HuH-7.5 (cell line): ENCODE measurements at regions not wholly inside any gene's neighbourhood (a gene's known extent, or its start where the extent isn't known, plus 50 kb on each side); places are given as distances from the start of the nearest gene placed in this dataset.
"Not testable (repeated sequence)": the region's sequence is repeated elsewhere in the genome, so short reads cannot be mapped to it uniquely, and the experiment has no call there.

ENCODE experiments used
- DNase-seq: peaks from one replicate; pipeline ENCODE4 v3.0.0; 2011; ENCODE audit warnings: low spot score

DNA sequence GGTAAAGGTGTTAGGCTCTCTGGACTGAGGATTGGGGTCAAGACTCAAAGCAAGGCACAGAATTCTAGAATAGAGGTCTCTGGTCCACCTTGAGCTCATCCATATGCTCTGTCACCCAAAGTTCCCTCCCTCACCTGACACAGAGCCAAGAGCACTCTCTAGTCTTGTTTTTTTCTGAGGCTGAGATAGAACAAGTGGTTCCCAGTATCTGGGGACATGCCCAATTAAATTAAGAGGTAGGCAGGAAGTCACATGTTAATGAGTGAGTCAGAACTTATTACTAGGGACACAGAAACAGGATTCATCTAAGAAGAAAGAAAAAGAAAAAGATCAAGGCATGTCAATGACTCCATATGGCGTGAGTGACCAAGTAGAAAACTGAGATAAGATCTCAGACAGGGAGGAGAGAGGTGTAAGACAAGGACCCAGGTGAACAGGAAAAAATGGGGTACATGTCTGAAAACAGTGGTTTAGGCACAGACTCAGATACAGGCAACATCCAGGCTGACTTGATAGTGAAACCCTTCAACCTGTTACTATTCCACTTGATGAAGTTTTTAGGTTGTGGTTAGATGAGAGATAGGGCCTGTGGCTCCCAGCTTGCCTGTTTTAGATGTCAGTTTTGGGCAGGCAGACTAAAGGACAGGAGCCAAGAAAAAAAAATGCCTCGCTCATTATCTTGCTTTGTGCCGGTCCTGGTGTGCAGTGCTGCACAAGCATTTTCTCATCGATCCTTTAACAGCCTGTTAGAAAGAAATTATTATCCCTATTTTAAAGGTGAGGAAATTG, 609.9 kb downstream of the CCSER2 start:
- DNase-seq: no peak

DNA sequence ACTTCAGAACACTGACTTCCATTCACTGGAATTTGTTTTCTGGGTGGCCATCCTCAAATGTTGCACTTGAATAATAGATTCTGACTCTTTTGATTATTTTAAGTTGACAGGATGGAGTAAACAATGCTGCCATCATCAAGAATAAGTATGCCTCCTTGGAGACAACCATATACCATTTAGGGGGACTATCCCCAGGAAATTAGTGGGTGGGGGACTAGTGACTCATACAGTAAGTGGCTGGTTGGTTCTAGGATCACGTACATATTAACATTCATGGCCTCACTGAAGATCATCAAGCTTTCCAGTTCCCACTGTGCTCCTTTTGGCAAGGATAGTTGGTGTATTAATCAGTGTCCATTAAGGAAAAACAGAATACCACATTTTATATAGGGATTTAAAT, 615.2 kb downstream of the CCSER2 start:
- no peak for DNase-seq

DNA sequence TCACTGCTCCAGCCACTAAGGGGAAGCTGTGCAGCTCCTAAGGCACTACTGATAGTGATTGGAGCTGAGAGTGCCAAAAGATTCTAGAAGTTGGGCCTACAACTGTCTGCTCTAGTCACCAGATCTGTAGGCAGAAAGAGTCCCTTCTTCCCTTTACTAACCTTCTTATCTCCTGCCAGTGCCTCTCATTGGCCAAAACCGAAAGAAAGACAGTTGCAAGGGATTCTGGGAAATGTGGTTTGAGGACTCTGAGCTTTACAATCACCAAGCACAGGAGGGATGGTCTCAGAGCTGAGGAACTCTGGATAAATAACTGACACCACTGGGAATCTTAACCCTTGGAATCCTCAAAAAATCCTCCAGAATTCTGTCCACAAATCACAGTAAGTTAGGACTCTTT, 615.8 kb downstream of the CCSER2 start:
- DNase-seq: no peak

DNA sequence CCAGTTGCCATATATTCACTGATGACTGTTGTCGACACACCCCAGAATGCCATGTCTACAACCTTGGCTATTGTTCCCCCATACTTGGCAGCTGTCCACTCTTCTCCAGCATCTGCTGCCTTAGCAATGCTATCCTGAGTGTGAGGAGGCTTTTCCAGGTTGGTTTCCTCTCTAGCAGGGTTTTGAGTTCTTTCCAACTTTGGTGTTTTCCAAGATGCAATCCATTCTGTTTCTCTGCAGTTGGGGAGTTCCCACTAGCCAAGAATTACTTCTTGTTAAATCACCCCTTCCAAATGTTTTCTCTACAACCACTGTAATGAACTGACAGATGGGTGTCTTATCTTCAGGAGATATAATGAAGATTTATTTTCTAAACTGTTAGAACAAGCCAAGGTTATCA, 617.4 kb downstream of the CCSER2 start:
- DNase-seq: no peak

DNA sequence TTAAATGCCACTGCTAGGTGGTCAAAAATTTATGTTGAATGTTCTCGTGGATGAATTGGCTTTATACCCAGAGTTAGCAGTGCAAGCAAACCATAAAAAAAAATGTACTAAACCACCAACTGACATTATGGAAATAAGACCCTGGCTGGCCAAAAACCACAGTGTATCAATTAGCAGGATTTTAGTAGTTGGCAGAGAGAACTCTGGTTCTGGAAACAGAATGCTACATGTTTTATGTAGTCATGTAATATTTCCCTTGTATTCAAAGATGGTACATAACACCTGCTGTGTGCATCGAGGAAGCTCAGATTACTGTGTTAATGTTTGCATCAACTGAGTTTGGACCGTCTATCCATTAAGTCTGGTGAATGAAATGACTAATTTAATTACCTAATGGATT, 618.5 kb downstream of the CCSER2 start:
- no peak for DNase-seq

DNA sequence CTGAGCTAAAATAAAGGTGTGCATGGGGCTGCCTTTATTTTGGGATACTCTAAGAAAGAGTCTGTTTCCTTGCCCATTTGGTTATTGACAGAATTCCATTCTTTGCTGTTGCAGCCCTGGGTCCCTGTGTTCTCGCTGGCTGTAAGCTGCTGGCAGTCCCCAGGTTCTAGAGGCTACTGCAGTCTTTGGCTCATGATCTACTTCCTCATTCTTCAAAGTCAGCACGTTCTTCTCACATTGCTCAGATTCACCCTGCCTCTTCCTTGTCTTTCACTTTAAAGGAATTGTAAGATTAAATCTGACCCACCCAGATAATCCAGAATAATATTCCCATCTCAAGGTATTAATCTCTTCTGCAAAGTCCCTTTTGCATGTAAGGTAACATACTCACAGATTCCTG, 620.3 kb downstream of the CCSER2 start:
- DNase-seq: no peak

DNA sequence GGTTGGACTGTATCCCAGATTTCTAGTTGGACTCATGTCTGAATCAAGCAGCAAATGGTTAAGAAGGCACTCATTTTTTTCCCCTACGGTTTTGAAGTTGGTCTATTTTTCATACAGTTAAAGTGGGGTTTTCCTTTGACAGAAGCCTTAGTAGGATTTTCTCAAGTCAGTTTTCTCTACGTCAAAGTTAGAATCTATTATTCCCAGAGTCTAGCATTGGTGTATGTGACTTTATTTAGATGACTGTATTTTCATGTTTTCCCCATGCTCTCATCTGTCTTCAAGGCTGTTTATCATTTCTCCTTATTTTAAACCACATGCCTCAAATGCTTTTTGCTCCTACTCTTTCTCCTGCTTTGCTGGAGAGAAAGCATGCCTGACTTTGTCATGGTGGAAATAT, 623.2 kb downstream of the CCSER2 start:
- DNase-seq: no peak

DNA sequence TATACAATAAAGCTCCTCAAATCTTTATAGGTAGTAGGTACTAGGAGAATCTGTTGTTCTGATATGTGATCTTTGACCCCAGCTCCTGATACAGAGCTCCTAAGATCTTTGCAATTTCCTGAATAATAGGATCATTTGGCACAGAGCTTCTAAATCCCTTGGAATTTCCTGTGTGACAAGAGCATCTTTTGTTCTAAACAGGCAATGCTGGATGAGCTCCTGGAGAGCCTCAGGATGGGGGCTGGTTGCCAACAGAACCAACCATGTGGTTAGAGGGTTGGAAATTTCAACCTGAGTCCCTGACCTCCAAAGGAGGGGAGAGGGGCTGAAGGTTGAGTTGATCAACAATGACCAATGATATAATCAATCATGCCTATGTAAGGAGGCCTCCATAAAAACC, 629.0 kb downstream of the CCSER2 start:
- DNase-seq: no peak

DNA sequence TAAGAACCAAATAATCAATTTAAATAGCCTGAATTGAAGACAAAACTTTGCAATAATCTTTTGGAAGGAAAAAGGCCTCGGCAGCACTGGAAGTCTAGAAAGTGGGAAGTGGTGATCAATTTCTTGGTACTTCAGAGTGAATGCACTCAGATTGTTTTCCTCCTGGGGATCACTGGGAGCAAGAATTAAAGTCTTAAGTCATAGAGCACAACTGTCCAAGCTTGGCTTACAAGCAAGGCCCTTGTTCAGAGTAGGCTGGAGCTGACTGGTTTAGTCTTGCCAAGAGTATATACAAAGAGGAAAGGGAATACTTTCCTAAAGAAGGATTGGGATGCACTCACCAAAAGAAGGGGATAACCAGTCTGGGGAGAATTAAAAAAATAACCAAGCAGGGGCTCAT, 637.1 kb downstream of the CCSER2 start:
- no peak for DNase-seq

DNA sequence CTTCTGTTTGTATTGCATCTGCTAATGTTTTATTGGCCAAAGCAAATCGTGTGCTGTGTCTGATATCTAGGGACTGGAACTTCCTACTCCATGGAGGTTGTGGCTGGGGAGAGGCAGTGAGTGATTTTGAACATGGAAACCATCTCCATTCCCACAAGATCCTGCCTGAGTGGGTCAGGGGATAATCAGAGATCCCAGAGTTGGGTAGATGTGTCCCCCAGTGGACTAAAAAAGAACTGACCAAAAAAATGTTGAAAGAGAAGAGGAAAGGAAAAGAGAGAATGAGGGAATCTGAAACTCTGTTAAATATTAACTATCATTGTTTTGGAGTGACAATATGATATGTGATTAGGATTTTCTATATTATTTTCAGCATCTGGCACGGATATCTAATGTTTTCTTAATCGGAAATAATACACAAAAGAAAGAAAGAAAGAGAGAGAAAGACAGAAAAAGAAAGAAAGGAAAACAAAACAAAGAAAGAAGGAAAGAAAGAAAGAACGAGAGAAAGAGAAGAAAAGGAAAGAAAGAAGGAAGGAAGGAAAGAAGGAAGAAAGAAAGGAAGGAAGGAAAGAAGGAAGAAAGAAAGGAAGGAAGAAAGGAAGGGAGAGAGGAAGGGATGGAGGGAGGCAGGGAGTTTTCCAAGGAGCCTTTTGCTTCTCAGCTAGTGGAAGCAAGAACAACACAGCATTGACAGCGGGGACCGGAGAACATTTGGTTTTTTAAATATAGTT, 638.5 kb downstream of the CCSER2 start:
- DNase-seq: no peak

DNA sequence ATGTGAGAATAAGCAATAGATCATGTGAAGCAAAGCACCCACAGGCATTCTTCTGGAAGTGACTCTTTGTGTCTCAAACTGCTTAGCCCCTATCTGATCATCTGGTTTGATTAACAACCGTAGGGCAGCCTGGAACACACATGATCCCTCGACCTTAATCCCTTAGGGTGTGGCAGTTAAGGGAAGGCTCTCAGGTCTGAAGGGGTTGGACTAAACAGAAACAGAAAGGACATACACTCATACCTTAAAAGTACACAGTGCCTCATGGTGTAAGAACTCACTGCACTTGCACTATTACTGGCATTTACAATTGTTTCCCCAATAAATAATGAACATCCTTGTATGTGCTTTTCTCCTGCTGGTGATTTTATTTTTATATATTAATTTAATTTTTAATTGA, 640.9 kb downstream of the CCSER2 start:
- DNase-seq: not testable (repeated sequence)

DNA sequence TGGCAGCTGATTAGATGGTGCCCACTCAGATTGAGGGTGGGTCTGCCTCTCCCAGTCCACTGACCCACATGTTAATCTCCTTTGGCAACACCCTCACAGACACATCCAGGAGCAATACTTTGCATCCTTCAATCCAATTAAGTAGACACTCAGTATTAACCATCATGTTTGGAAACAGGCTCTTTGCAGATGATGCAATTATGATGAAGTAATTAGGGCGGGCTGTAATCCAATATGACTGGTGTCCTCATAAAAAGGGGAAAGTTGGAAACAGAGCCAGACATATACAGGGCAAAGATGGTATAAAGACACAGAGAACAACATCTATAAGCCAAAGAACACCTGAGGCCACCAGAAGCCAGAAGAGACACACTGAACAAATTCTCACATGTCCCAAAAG, 658.6 kb downstream of the CCSER2 start:
- DNase-seq: no peak

DNA sequence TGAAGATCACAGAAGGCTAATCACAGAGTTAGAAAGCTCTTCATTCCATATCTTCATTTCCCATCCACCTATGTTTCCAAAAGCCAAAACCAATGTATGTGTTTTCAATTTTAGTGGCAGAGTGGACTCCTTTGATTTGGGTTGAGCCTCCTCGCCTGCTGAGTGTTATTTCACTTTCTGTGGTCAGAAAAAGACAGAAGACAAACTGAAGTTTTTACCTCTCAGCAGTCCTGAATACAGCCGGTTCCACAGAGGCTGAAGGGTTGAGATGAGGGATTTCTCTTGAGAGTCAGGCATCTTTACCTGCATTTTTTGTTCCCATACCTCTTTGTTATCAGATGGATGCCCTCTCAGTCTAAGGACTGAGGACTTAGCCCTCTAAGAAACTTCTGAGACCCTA, 659.6 kb downstream of the CCSER2 start:
- DNase-seq: no peak

DNA sequence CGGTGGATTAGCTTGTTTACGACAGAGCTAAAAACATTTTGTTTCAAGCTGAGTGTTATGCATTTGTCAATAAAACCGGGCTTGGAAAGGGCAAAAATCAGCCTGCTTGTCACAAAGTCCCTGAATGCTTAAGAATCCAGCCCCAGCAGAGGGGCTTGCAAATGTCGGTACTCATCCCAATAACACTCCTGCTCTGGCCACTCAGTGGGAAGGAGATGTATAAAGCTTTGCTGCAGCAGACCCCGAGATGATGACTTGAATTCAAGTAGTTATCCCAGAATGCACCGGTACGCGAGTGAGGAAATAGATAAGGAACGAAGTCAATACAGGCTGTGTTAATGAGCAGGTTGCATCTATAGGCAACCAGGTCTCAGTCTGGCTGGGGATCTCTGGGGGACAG, 662.3 kb downstream of the CCSER2 start:
- no peak for DNase-seq

DNA sequence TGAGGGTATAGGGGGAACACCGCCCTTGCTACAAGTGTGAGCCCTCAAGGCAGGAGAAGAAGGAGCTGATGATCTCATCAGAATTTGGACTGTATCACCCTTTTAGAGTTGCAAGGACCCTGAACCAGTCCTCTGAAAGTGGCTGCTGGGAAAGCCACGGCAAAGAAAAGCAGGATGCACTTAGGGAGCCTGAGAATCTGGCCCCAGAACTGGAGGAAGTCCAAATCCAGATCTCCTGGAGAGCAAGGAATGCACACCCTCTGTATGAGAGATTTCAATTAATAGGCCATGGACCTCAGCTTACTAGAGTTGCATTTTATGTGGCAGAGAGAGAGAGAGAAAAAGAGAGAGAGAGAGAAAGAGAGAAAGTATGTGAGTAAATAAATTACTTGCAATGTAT, 662.9 kb downstream of the CCSER2 start:
- DNase-seq: no peak

DNA sequence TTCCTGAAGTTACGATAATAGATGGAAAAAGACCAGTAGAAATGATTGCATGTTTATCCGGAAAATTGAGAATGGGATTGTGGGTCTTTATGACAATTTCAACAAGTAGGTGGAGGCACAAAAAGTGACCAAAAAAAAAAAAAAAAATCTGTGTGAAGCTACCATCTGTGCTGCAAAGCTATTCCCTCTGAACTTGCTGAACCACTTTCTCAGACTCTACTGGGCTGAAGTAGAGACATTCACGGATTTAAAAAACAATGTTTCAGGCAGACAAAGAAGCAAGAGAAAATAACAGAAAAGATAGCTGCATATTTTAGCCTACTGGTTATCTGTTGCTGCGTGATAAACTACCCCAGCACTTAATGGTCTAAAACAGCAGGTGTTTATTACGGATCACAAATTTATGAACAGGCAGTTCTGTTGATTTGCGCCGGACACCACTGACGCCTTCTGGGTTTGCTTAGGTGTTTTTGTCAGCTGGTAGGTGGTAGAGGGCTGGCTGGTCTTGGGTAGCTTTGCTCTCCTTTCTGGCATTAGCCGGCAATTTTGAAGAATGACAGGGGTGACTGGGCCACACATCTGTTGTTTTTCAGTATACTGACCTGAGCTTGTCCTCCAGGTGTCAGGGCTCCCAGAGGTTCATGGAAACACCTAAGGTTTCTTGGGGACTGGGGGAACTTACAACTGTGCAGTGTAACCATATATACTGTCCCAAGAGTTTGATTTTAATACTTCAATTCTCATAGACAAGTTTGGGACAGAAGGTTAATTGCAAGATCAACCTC, 665.1 kb downstream of the CCSER2 start:
- no peak for DNase-seq

DNA sequence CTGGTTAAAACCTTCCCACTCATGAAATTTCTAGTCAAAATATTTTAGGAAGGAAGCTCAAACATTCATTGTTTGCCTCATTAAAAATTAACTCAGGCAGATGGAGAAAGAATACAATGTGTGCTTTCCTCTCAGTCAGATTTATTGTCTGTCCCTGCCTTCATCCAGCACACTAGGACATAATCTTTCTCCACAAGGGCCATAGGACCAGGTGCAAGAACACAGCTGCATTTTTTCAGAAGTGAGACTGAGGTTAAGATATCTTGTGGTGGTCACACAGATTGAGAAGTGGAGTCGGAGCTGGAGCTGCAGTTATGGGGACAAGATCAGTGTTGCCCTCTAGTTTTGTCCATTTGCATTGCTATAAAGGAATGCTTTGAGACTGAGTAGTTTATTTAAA, 666.3 kb downstream of the CCSER2 start:
- DNase-seq: no peak

DNA sequence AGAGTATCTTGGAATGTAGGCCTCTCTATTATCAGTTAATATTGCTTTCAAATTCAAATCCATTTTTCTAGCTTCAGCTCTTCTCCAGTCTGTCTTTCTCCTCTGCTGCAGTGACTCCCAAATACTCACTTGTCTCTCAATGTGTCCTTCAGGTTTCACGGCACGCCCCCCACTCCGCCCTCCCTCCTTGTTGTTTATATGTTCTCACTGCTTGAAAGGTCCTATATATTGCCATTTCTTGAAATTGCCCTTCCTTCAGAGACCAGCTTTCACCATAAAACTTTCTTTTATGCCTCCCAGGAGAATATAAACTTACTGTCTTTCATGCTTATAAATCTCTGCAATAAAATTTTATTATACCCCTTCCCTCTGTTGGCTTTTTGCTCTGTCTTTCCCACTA, 668.2 kb downstream of the CCSER2 start:
- DNase-seq: no peak

DNA sequence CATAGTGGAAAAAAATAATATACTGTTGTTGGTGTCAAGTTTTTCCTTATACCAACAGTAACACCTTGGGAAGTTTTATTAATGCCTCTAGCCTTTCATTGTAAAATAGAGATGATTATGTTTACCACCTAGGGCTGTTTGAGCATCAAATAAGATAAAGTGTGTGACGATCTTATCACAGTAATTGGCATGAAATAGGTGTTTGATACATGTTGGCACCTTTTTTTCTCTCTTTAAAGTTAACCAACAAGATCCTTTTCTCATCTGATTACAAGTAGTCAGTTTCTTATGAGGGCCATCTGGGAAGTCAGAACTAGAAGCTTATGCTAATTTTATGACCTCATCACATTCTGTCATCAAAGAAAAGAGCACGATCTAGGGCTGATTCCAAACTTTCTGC, 669.5 kb downstream of the CCSER2 start:
- DNase-seq: no peak

DNA sequence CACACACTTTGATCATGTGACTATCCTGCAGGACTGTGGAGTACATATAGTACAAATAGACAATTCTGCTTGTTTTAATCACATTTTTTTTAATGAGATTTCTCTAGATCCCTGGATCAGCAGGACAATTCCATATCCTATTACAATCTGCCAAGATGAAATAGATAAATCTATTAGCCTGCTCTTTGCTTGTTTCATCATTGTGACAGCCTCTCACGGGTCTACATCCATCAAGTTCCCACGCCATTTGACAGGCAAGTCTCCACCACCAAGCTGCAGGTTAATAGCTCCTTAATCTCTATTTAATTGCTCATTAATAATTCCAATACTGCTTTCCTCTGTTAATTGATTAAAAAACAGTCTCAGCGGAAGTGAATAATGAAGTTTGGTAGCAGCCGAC, 671.5 kb downstream of the CCSER2 start:
- DNase-seq: no peak

DNA sequence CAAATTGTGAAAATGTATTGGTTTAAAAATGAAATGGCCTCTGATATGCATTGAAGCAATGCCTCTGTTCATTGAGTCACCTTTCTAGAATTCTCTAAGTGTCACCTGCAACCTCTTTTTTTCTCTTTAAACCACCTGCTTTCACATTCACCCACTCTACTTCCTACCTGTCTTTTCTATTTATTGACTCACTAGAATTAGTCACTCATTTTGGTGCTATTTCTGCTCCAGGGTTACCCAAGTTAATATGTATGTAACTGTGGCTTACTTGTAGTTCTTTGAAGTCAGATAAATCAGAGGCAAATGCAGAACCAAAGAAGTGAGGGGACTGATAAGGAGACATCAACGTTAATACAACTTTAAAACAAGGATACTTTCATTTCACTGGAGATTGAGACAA, 674.7 kb downstream of the CCSER2 start:
- no peak for DNase-seq

DNA sequence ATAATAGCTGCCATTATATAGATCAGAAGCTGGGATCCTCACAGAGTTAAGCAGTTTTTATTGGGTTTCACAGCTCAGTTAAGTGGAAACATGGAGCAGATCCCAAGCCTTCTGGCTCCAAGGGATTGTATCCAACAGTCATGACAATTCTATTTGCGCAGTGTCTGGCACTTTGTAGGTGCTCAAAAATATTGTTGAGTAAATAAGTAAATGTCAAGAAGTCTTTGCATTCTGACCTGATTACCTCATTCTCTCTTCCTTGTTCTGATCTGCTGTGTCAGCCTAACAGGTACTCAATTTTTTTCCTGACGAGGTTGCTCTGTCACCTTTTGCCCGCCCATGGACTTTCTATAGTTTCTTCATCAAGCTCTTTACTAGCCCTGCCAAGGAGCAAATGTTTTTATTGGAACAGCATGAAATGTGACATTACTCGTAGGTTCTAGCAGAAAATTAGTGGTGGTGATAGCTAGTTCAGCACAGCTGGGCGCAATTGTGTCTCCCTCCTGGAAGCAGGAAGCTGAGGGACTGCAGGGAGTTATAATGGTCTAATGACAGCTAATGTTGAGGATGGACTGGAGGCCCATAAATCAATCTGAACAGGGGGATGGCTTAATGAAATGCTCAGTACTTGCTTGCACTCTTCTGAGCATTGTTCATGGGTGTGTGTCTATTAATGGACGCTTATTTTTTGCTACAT, 680.2 kb downstream of the CCSER2 start:
- no peak for DNase-seq
